NCI-H510A (cell line): ENCODE measurements at regions not wholly inside any gene's neighbourhood (a gene's known extent, or its start where the extent isn't known, plus 50 kb on each side); places are given as distances from the start of the nearest gene placed in this dataset.
"Not testable (repeated sequence)": the region's sequence is repeated elsewhere in the genome, so short reads cannot be mapped to it uniquely, and the experiment has no call there.

ENCODE experiments used
- DNase-seq: peaks from one replicate; lab custom pipeline; 2025; lab: John Stamatoyannopoulos, UW

- no peak for DNase-seq
These were observed 423.0 kb upstream of the TMPRSS15 start for GRCh38 chr21:18826562-18826961.

GRCh38 chr21:18831942-18832676, 428.5 kb upstream of the TMPRSS15 start:
- no peak for DNase-seq

GRCh38 chr21:18832950-18833349, 429.4 kb upstream of the TMPRSS15 start:
- no peak for DNase-seq

DNA sequence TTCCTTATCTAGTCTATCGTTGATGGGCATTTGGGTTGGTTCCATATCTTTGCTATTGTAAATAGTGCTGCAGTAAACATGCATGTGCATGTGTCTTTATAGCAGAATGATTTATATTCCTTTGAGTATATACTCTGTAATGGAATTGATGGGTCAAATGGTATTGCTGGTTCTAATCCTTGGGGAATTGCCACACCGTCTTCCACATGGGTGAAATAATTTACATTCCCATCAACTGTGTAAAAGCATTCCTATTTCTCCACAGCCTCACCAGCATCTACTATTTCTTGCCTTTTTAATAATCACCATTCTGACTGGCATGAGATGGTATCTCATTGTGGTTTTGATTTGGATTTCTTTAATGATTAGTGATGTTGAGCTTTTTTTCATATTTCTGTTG, 430.5 kb upstream of the TMPRSS15 start:
- DNase-seq, result not testable (repeated sequence)

DNA sequence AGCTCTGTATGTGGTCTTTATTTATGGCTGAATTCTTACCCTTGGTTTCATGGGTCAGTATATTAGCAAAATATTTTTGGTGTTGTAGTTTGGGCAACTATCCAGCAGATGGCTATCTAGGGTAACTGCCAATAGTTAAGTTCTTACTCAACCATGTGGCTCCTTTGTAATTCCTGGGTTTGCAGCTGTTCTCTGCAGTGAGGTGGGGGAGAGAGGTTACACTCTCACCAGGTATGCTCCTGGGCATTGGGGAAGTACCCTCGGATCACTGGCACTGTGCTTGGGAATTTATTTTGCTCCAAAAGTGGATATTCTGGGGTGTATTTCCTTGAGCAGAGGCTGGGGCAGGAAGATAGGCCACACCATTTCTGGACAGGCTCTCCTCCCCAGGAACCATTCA, 436.7 kb upstream of the TMPRSS15 start:
- DNase-seq, result no peak

GRCh38 chr21:18857606-18858005, 454.0 kb upstream of the TMPRSS15 start:
- not testable (repeated sequence) for DNase-seq

GRCh38 chr21:18869104-18869503, 465.5 kb upstream of the TMPRSS15 start:
- no peak for DNase-seq

DNA sequence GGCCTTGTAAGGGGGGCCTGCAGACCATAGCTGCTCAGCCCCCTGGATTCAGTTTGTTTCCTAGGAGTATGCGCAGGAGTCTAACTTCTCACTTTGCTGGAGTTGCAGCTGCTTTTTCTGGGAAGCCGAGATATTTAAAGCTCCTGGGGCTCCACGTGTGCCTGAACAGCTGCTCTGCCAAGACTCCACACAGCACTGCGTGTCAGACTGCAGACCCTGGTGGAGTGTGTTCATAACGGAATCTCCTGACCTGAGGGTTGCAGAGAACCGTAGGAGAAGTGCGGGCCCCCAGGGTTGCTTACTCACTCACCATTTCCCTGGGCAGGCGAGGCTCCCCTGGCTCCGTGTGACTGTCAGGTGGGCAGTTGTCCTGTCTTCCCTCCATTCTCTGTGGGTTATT, 474.3 kb upstream of the TMPRSS15 start:
- DNase-seq, result no peak

DNA sequence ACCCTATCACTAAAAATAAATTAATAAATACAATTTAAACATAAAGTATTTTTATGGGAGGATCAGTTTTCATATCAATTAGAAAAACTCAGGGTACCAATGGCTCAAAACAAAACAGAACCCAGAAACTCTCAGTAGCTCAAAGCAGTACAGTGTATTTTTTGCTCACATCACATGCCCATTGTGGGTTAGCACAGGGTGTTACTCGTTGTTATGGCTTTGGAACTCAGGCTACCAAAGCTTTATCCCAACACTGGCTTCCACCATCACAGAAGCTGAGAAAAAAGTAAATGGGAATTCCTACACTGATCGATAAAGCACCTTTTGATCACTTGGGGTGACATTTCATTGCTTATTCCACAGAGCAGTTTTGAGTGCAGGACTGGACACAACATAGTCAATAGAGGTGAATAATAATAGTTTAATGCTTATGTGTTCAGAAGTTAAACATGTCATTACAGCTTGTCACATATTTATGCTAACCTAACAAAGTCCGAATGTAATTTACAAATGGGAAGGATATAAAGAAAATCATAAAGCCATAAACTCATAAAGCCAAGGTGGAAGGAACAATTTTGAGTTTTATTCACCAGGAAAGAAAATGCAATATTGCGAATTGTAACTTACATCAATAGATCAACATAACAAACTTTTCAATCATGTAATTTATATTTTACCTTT, 484.5 kb upstream of the TMPRSS15 start:
- DNase-seq, result no peak

DNA sequence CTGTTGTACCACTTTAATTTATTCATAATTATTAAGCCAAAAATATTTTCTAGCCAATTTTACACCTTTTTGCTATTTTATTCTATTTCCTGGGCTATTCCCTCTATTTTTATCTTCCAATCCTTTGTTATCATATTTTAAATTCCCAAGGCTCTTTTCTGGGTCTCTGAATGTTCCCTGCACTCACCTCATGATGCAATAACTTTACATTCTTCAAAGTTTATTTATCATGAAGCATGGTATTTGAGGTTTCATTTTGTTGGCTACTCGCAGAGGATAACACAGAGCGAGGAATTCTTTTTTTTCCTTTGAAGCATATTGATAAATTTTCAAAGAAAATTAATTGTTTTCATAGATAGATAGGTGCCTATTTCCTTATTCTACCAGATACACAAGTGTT, 489.8 kb upstream of the TMPRSS15 start:
- DNase-seq, result no peak

- no peak for DNase-seq
These were observed 490.8 kb upstream of the TMPRSS15 start for GRCh38 chr21:18894387-18894786.

DNA sequence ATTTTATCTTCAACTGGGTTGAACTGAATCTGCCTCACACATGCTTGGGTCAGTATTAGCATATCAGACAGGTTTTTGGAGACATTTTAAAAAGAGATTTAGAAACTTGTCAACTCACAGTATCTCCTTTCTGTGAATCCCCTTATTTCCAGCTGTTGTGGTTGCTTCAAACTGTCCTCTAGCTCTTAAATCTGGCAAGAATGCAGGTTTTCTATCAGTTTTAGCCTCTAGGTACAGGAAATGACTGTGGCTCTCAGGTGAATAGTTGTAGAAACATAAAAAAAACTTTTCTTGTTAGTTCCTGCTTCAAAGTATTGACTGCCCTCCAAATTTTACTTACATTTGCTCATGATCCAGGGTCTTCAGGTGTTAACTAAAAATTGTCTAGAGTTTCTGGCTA, 495.7 kb upstream of the TMPRSS15 start:
- DNase-seq, result no peak

DNA sequence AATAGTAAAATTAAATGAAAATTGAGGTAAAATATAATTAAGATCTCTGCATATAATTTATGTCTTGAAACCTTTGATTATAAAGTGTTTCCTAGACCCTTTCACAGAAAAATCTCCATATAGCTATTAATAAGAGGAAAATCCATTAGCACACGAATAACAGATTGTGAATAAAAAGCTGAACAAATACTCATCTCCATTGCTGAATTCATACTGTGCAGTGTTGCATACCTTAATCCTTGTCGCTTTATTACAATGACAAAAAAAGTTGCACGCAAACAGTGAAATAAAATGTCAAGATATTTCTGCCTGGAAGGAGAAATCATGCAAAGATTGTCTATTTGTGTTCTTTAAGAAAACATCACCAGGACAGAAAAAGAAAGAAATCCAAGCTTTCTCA, 499.1 kb upstream of the TMPRSS15 start:
- no peak for DNase-seq

DNA sequence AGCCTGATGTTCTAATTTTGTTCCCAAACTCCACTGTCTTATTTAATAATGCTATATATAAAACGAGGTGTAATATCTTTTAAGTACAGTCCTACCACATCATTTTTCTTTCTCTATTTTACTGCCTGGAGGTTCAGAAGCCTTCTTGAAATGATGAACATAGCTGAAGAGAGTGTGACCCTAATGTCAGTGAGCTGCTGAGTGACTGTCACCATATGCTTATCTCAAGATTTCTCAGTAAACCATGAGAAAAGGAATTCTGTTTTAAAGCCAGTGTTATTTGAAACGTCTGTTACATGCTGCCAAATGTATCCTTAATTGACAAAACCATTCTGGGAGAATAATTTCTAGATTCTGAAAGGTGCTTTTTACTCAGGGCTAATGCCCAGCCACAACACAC, 503.5 kb upstream of the TMPRSS15 start:
- DNase-seq, result no peak

DNA sequence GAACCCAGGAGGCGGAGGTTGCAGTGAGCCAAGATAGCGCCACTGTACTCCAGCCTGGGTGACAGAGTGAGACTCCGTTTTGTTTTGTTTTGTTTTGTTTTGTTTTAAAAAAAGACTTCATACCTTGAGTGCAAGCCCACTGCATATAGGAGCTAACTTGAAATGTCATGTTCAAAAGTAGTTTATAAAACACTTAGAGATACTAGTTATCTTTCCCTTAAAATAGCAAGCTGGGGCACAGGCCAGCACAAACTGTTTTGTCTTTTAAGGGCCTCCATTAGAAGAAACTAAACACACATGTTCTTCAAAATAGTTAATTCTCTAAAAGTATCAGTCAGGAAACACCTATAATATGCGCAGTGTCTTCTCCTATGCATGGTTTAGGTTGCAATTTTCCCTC, 505.1 kb upstream of the TMPRSS15 start:
- no peak for DNase-seq

GRCh38 chr21:18913914-18914313, 510.3 kb upstream of the TMPRSS15 start:
- DNase-seq, result no peak

- DNase-seq, result no peak
These were observed 511.0 kb upstream of the TMPRSS15 start for GRCh38 chr21:18914570-18914969.

DNA sequence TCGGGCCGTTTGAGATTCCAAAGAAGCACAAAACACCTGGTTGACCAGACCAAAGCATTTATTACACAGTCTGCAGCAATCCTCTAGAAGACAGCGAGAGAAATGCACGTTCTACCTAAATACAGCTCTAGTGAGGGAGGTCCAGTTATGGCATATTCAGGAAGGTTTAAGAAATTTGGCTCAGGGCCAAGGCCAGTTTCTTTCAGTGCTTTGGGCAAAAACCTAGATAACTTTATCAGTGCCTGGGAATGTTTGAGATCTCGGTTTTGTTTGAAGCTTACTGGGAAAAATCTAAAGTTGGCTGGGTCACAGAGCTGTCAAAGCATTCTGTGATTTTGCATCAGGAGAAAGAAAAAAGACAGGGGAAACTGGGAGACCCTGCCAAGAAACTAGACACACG, 514.0 kb upstream of the TMPRSS15 start:
- DNase-seq, result no peak

DNA sequence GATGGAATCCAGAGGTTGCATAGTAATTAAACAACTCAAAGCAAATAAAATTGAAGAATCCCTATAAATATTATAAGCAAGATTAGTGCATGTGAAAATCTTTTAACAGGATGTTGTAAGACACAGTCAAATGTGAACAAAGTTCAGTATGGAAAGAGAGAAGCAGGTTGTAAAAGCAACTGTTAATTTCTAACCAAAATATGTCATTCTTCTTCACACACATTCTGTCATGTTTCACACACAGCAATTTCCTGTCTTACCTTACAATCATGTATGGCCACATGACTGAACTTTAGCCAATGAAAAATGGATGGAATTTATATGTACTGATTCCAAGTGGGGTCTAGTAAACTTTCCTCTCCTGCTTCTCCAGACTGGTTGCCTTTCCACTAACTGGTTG, 527.7 kb upstream of the TMPRSS15 start:
- no peak for DNase-seq

- DNase-seq, result no peak
These were observed 533.8 kb upstream of the TMPRSS15 start for GRCh38 chr21:18937337-18937736.

DNA sequence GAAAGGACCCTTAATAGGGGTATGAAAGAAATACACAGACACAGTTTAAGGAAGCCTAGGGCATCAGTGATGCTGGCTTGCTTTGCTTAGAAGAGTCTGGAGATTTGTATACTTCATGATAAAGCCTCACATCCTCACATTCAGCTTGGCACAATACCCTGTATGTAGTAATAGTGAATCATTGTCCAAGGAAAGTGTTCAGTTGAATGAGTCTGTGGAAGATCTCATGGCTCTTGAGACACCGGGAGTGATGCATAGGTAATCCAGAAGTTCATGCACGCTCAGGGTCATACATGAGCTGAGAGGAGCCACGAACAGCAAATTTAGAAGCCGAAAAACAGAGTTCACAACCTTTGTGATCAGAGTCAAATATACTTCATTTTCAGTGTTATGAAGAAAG, 537.2 kb upstream of the TMPRSS15 start:
- DNase-seq, result no peak

DNA sequence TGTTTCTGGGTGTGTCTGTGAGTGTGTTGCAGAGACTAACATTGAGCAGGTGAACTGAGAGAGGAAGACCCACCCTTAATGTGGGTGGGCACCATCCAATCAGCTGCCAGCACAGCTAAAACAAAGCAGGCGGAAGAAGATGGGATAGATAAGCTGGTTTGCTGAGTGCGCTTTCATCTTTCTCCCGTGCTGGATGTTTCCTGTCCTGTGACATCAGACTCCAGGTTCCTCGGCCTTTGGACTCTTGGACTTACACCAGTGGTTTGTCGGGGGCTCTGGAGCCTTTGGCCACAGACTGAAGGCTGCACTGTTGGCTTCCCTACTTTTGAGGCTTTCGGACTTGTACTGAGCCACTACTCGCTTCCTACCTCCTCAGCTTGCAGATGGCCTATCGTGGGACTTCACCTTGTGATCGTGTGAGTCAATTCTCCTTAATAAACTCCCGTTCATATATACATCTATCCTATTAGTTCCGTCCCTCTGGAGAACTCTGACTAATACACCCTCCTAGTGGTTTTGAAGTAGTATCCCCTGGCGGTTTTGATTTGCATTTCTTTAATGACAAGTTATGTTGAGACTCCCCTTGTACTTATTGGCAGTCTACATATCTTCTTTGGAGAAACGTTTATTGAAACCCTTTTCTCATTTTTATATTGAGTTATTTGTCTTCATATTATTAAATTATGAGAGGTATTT, 546.6 kb upstream of the TMPRSS15 start:
- no peak for DNase-seq
